Astrocyte (in vitro differentiated cells and primary cell): ENCODE measurements at regions not wholly inside any gene's neighbourhood (a gene's known extent, or its start where the extent isn't known, plus 50 kb on each side); places are given as distances from the start of the nearest gene placed in this dataset.

Experiments used
- DNase-seq: peaks from one replicate; pipeline ENCODE4 v3.0.0-alpha.2; 2010; ENCODE audit warnings: low read depth
- FAIRE-seq: peaks from 2 replicates; lab custom pipeline; 2011; peaks lifted over from hg19 to GRCh38; lab: Jason Lieb, UNC
- H2AFZ ChIP-seq: 2 replicates; pipeline ENCODE4 v1.6.0; 2012; ENCODE audit warnings: low read depth, low read length, inconsistent platforms
- H3K27ac ChIP-seq: 2 replicates; pipeline ENCODE4 v1.5.1; 2011; ENCODE audit warnings: low read depth, low read length, inconsistent platforms
- H3K27me3 ChIP-seq: 2 replicates; pipeline ENCODE4 v1.6.0; 2011; ENCODE audit warnings: low read length, inconsistent platforms; ENCODE audit not compliant: insufficient read depth
- H3K36me3 ChIP-seq: 2 replicates; pipeline ENCODE4 v1.5.1; 2011; ENCODE audit warnings: low read length, inconsistent platforms; ENCODE audit not compliant: insufficient read depth
- H3K4me1 ChIP-seq: 2 replicates; pipeline ENCODE4 v1.5.1; 2011; ENCODE audit warnings: low read length, inconsistent platforms; ENCODE audit not compliant: insufficient read depth
- H3K4me2 ChIP-seq: 2 replicates; pipeline ENCODE4 v1.6.0; 2012; ENCODE audit warnings: low read length, inconsistent platforms
- H3K4me3 ChIP-seq: 2 replicates; pipeline ENCODE4 v1.5.1; 2011; ENCODE audit warnings: low read depth, mild to moderate bottlenecking, low read length, inconsistent platforms; ENCODE audit not compliant: insufficient read depth
- H3K79me2 ChIP-seq: 2 replicates; pipeline ENCODE4 v1.6.0; 2012; ENCODE audit warnings: mild to moderate bottlenecking, low read length, inconsistent platforms; ENCODE audit not compliant: insufficient read depth
- H3K9ac ChIP-seq: 2 replicates; pipeline ENCODE4 v1.6.0; 2012; ENCODE audit warnings: mild to moderate bottlenecking, low read length, inconsistent platforms
- H3K9me3 ChIP-seq: 2 replicates; pipeline ENCODE4 v1.5.1; 2012; ENCODE audit warnings: low read depth, mild to moderate bottlenecking, low read length, inconsistent platforms; ENCODE audit not compliant: insufficient read depth
- H4K20me1 ChIP-seq: 2 replicates; pipeline ENCODE4 v1.6.0; 2012; ENCODE audit warnings: low read length, inconsistent platforms; ENCODE audit not compliant: insufficient read depth
- H3K27ac Mint-ChIP-seq: one replicate; pipeline ENCODE4 v1.8.0; 2021; ENCODE audit warnings: mild to moderate bottlenecking, mixed read lengths; ENCODE audit not compliant: unreplicated experiment
- H3K27me3 Mint-ChIP-seq: one replicate; pipeline ENCODE4 v1.8.0; 2021; ENCODE audit warnings: low read depth, mixed read lengths; ENCODE audit not compliant: unreplicated experiment
- H3K36me3 Mint-ChIP-seq: one replicate; pipeline ENCODE4 v1.8.0; 2021; ENCODE audit warnings: low read depth, mixed read lengths; ENCODE audit not compliant: unreplicated experiment
- H3K4me1 Mint-ChIP-seq: one replicate; pipeline ENCODE4 v1.8.0; 2021; ENCODE audit warnings: low read depth, mixed read lengths; ENCODE audit not compliant: unreplicated experiment
- H3K4me3 Mint-ChIP-seq: one replicate; pipeline ENCODE4 v1.8.0; 2021; ENCODE audit warnings: mild to moderate bottlenecking, moderate library complexity, mixed read lengths; ENCODE audit not compliant: unreplicated experiment
- H3K9me3 Mint-ChIP-seq: one replicate; pipeline ENCODE4 v1.8.0; 2021; ENCODE audit warnings: mild to moderate bottlenecking, mixed read lengths; ENCODE audit not compliant: unreplicated experiment
- CTCF ChIP-seq: IDR thresholded peaks from 2 replicates; pipeline ENCODE4 v1.5.1; 2011; ENCODE audit warnings: low read depth, mild to moderate bottlenecking, inconsistent platforms, low read length, moderate library complexity; ENCODE audit not compliant: insufficient read depth
- EZH2 ChIP-seq: IDR thresholded peaks from 2 replicates; pipeline ENCODE4 v1.6.1; 2012; ENCODE audit warnings: mild to moderate bottlenecking, low read length, inconsistent platforms; ENCODE audit not compliant: insufficient read depth

- Histone ChIP-seq H3K9me3 (peaks cover 22% of the 10 kb centered on the region), H3K36me3 (no peaks in the 10 kb centered on the region), H3K27me3 (no peaks in the 10 kb centered on the region), H3K4me3 (no peak overlapping the region), H3K4me1 (no peaks in the 10 kb centered on the region), H3K4me2 (no peak overlapping the region), H3K27ac (no peak overlapping the region), H3K9ac (no peak overlapping the region), H2AFZ (no peak overlapping the region), H3K79me2 (no peaks in the 10 kb centered on the region), H4K20me1 (no peaks in the 10 kb centered on the region)
- TF ChIP-seq CTCF (no peak), EZH2 (no peak)
- Mint-ChIP-seq H3K27ac (no peak overlapping the region), H3K4me3 (no peak overlapping the region), H3K27me3 (peaks cover 18% of the 10 kb centered on the region), H3K4me1 (no peaks in the 10 kb centered on the region), H3K9me3 (peaks cover 36% of the 10 kb centered on the region), H3K36me3 (peaks cover 4% of the 10 kb centered on the region)
- DNase-seq (no peak), FAIRE-seq (no peak)
Observed at GRCh38 chr10:131775833-131776232, 125.0 kb upstream of the PPP2R2D start.

GRCh38 chr10:131776496-131776895 lies 124.3 kb upstream of the PPP2R2D start:
- Histone ChIP-seq H4K20me1 (no peaks in the 10 kb centered on the region), H3K4me1 (no peaks in the 10 kb centered on the region), H3K27ac (no peak overlapping the region), H3K4me2 (no peak overlapping the region), H3K27me3 (no peaks in the 10 kb centered on the region), H3K36me3 (no peaks in the 10 kb centered on the region), H2AFZ (no peak overlapping the region), H3K79me2 (no peaks in the 10 kb centered on the region), H3K4me3 (no peak overlapping the region), H3K9ac (no peak overlapping the region), H3K9me3 (peaks cover 22% of the 10 kb centered on the region)
- peaks cover 4% of the 10 kb centered on the region for H3K36me3 Mint-ChIP-seq
- H3K9me3 Mint-ChIP-seq, result peaks cover 39% of the 10 kb centered on the region
- H3K27me3 Mint-ChIP-seq, result peaks cover 18% of the 10 kb centered on the region
- TF ChIP-seq EZH2, result no peak
- TF ChIP-seq CTCF, result no peak
- FAIRE-seq (no peak), DNase-seq (no peak)
- no peaks in the 10 kb centered on the region for H3K4me1 Mint-ChIP-seq
- peak overlapping the region; percentile 47 for H3K27ac Mint-ChIP-seq
- H3K4me3 Mint-ChIP-seq, result no peak overlapping the region

GRCh38 chr10:131777162-131777561 lies 123.6 kb upstream of the PPP2R2D start:
- H3K27ac ChIP-seq, result no peak overlapping the region
- no peak overlapping the region for H3K4me2 ChIP-seq
- H2AFZ ChIP-seq, result no peak overlapping the region
- H3K79me2 ChIP-seq, result no peaks in the 10 kb centered on the region
- DNase-seq (no peak), FAIRE-seq (no peak)
- Mint-ChIP-seq H3K9me3 (peaks cover 39% of the 10 kb centered on the region), H3K4me1 (no peaks in the 10 kb centered on the region), H3K36me3 (peaks cover 4% of the 10 kb centered on the region), H3K4me3 (no peak overlapping the region), H3K27ac (no peak overlapping the region), H3K27me3 (peaks cover 18% of the 10 kb centered on the region)
- no peaks in the 10 kb centered on the region for H3K27me3 ChIP-seq
- no peak overlapping the region for H3K4me3 ChIP-seq
- no peaks in the 10 kb centered on the region for H3K36me3 ChIP-seq
- TF ChIP-seq EZH2 (no peak), CTCF (no peak)
- H3K9me3 ChIP-seq, result peaks cover 25% of the 10 kb centered on the region
- no peaks in the 10 kb centered on the region for H4K20me1 ChIP-seq
- no peak overlapping the region for H3K9ac ChIP-seq
- H3K4me1 ChIP-seq, result no peaks in the 10 kb centered on the region
